GM12878 (cell line): ENCODE measurements at regions not wholly inside any gene's neighbourhood (a gene's known extent, or its start where the extent isn't known, plus 50 kb on each side); places are given as distances from the start of the nearest gene placed in this dataset.

ENCODE experiments used
- BMI1 ChIP-seq: fragments of 450-650 bp; IDR thresholded peaks from 2 replicates; pipeline ENCODE4 v1.6.1; 2016; ENCODE audit warnings: mild to moderate bottlenecking, moderate library complexity, borderline replicate concordance
- CBFB ChIP-seq: IDR thresholded peaks from 2 replicates; pipeline ENCODE4 v1.6.1; 2016; ENCODE audit warnings: antibody characterized with exemption, low read depth
- EZH2 ChIP-seq: IDR thresholded peaks from 2 replicates; pipeline ENCODE4 v1.6.1; 2012; ENCODE audit warnings: low read depth, mild to moderate bottlenecking, control low read depth, inconsistent platforms, low read length, borderline replicate concordance; ENCODE audit not compliant: control insufficient read depth
- HDAC2 ChIP-seq: fragments of 200-600 bp; sonication (generic); IDR thresholded peaks from 2 replicates; pipeline ENCODE4 v1.6.1; 2017
- POLR2A ChIP-seq: IDR thresholded peaks from 2 replicates; pipeline ENCODE4 v1.6.1; 2011; ENCODE audit warnings: low read depth, mild to moderate bottlenecking, low read length
- POLR2AphosphoS5 ChIP-seq: IDR thresholded peaks from 2 replicates; pipeline ENCODE4 v1.6.1; 2011; ENCODE audit warnings: mild to moderate bottlenecking, low read length, inconsistent platforms
- YY1 ChIP-seq: IDR thresholded peaks from 2 replicates; pipeline ENCODE4 v1.6.1; 2011; ENCODE audit warnings: low read depth, mild to moderate bottlenecking, low read length
- ZNF24 ChIP-seq: fragments of 450-650 bp; IDR thresholded peaks from 2 replicates; pipeline ENCODE4 v1.6.1; 2017; ENCODE audit warnings: antibody characterized with exemption, mild to moderate bottlenecking
- TF ChIP-seq, protein P1 (sequence below), 3 experiments: IDR thresholded peaks in 2 of 3; conservative IDR thresholded peaks in 1 of 3; 2 replicates each; pipeline ENCODE4 v1.5.1; 2011; ENCODE audit warnings: low read depth in 3 of 3, low read length in 3 of 3, mild to moderate bottlenecking in 3 of 3, control low read depth in 2 of 3, moderate library complexity in 2 of 3, inconsistent platforms in 1 of 3, mixed read lengths in 1 of 3; ENCODE audit not compliant: control insufficient read depth in 2 of 3, insufficient read depth in 1 of 3; ENCODE audit errors: extremely low read depth in 1 of 3

DNA sequence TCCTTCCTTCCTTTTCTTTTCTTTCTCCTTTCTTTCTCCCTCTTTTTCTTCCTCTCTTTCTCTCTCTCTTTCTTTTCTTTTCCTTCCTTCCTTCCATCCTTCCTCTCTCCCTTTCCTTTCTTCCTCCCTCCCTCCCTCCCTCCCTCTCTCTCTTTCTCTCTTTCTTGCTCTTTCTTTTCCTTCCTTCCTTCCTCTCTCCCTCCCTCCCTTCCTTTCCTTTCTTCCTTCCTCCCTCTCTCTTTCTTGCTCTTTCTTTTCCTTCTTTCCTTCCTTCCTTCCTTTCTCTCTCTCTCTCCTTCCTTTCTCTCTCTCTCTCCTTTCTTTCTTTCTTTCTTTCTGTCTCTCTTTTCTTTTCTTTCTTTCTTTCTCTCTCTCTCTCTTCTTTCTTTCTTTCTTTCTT is 207.6 kb downstream of the ATP23 start:
- TF ChIP-seq, protein P1, sequence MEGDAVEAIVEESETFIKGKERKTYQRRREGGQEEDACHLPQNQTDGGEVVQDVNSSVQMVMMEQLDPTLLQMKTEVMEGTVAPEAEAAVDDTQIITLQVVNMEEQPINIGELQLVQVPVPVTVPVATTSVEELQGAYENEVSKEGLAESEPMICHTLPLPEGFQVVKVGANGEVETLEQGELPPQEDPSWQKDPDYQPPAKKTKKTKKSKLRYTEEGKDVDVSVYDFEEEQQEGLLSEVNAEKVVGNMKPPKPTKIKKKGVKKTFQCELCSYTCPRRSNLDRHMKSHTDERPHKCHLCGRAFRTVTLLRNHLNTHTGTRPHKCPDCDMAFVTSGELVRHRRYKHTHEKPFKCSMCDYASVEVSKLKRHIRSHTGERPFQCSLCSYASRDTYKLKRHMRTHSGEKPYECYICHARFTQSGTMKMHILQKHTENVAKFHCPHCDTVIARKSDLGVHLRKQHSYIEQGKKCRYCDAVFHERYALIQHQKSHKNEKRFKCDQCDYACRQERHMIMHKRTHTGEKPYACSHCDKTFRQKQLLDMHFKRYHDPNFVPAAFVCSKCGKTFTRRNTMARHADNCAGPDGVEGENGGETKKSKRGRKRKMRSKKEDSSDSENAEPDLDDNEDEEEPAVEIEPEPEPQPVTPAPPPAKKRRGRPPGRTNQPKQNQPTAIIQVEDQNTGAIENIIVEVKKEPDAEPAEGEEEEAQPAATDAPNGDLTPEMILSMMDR (IDR thresholded peaks at IDR 0.05 in 2 of 3, conservative IDR thresholded peaks at IDR 0.05 in 1 of 3; ENCODE audit: control insufficient read depth in 2 of 3, extremely low read depth in 1 of 3, insufficient read depth in 1 of 3, low read depth in 3 of 3, low read length in 3 of 3): no peak
- TF ChIP-seq EZH2: no peak
- no peak for TF ChIP-seq HDAC2
- no peak for TF ChIP-seq POLR2A
- no peak for TF ChIP-seq BMI1
- no peak for TF ChIP-seq POLR2AphosphoS5
- no peak for TF ChIP-seq YY1
- TF ChIP-seq CBFB: no peak
- TF ChIP-seq ZNF24: no peak
